SK-N-SH (cell line): ENCODE measurements at regions not wholly inside any gene's neighbourhood (a gene's known extent, or its start where the extent isn't known, plus 50 kb on each side); places are given as distances from the start of the nearest gene placed in this dataset.

Experiments
- CHD2 ChIP-seq: fragments of 150-350 bp; IDR thresholded peaks from 2 replicates; pipeline ENCODE4 v1.6.1; 2018; ENCODE audit warnings: low read length; ENCODE audit not compliant: partially characterized antibody
- EP300 ChIP-seq, 2 experiments: IDR thresholded peaks; 2 replicates each; pipeline versions ENCODE4 v1.4.0 to v1.6.1; 2012; ENCODE audit warnings: borderline replicate concordance in 1 of 2, low read depth in 1 of 2, low read length in 1 of 2
- EZH2phosphoT487 ChIP-seq: fragments of 200-600 bp; sonication (generic); IDR thresholded peaks from 2 replicates; pipeline ENCODE4 v1.6.1; 2017; ENCODE audit warnings: low read depth, mixed run types, mild to moderate bottlenecking, antibody characterized with exemption, moderate library complexity, borderline replicate concordance
- FOXM1 ChIP-seq: IDR thresholded peaks from 2 replicates; pipeline ENCODE4 v1.4.0; 2012; ENCODE audit warnings: low read depth, mild to moderate bottlenecking
- NFIC ChIP-seq: IDR thresholded peaks from 2 replicates; pipeline ENCODE4 v1.4.0; 2012; ENCODE audit warnings: borderline replicate concordance
- POLR2AphosphoS5 ChIP-seq: IDR thresholded peaks from 2 replicates; pipeline ENCODE4 v1.6.1; 2012; ENCODE audit warnings: low read depth, low read length
- TAF1 ChIP-seq: IDR thresholded peaks from 2 replicates; pipeline ENCODE4 v1.6.1; 2012; ENCODE audit warnings: low read depth, mild to moderate bottlenecking, low read length, moderate library complexity, borderline replicate concordance
- TCF12 ChIP-seq: IDR thresholded peaks from 2 replicates; pipeline ENCODE4 v1.4.0; 2012
- TEAD4 ChIP-seq: IDR thresholded peaks from 2 replicates; pipeline ENCODE4 v1.4.0; 2012; ENCODE audit warnings: mild to moderate bottlenecking, borderline replicate concordance; ENCODE audit not compliant: insufficient read depth
- TF ChIP-seq, protein P1 (sequence below): fragments of 200-600 bp; sonication (generic); IDR thresholded peaks from 2 replicates; pipeline ENCODE4 v1.6.1; 2017; ENCODE audit warnings: antibody characterized with exemption, mild to moderate bottlenecking, moderate library complexity
- TF ChIP-seq, protein P2 (sequence below): IDR thresholded peaks from 2 replicates; pipeline ENCODE4 v1.6.1; 2012; ENCODE audit warnings: mild to moderate bottlenecking, low read depth, low read length, moderate library complexity
- TF ChIP-seq, protein P3 (sequence below): fragments of 150-350 bp; IDR thresholded peaks from 2 replicates; pipeline ENCODE4 v1.6.1; 2017; ENCODE audit warnings: antibody characterized with exemption, low read length, low read depth, borderline replicate concordance
- TF ChIP-seq, protein P4 (sequence below): IDR thresholded peaks from 2 replicates; pipeline ENCODE4; 2012

DNA sequence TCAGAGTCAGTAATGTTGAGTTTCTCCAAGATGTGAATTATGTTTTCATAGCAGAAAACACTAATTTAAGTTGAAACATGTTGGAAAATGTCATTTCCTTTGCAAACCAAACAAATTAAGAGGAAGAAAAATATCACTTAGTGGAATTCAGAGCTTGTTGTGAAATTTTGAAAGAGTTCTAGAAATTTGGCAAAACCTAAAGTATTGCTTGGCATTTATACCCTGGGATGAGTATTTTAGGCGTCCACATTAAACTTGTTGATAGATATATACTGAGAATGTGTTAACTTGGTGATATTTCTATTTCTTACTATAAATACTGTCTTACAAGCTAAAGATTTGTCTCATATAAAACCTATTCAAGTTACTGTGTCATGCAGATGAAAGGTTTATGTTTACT lies 335.2 kb downstream of the NSUN3 start:
- no peak for TF ChIP-seq TCF12
- no peak for TF ChIP-seq EP300 (IDR thresholded peaks at IDR 0.05; ENCODE audit: borderline replicate concordance in 1 of 2, low read depth in 1 of 2, low read length in 1 of 2)
- TF ChIP-seq, protein P1, sequence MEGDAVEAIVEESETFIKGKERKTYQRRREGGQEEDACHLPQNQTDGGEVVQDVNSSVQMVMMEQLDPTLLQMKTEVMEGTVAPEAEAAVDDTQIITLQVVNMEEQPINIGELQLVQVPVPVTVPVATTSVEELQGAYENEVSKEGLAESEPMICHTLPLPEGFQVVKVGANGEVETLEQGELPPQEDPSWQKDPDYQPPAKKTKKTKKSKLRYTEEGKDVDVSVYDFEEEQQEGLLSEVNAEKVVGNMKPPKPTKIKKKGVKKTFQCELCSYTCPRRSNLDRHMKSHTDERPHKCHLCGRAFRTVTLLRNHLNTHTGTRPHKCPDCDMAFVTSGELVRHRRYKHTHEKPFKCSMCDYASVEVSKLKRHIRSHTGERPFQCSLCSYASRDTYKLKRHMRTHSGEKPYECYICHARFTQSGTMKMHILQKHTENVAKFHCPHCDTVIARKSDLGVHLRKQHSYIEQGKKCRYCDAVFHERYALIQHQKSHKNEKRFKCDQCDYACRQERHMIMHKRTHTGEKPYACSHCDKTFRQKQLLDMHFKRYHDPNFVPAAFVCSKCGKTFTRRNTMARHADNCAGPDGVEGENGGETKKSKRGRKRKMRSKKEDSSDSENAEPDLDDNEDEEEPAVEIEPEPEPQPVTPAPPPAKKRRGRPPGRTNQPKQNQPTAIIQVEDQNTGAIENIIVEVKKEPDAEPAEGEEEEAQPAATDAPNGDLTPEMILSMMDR = no peak
- no peak for TF ChIP-seq TAF1
- no peak for TF ChIP-seq EZH2phosphoT487
- TF ChIP-seq TEAD4 = no peak
- TF ChIP-seq POLR2AphosphoS5 = no peak
- TF ChIP-seq NFIC = no peak
- no peak for TF ChIP-seq FOXM1
- TF ChIP-seq, protein P2, sequence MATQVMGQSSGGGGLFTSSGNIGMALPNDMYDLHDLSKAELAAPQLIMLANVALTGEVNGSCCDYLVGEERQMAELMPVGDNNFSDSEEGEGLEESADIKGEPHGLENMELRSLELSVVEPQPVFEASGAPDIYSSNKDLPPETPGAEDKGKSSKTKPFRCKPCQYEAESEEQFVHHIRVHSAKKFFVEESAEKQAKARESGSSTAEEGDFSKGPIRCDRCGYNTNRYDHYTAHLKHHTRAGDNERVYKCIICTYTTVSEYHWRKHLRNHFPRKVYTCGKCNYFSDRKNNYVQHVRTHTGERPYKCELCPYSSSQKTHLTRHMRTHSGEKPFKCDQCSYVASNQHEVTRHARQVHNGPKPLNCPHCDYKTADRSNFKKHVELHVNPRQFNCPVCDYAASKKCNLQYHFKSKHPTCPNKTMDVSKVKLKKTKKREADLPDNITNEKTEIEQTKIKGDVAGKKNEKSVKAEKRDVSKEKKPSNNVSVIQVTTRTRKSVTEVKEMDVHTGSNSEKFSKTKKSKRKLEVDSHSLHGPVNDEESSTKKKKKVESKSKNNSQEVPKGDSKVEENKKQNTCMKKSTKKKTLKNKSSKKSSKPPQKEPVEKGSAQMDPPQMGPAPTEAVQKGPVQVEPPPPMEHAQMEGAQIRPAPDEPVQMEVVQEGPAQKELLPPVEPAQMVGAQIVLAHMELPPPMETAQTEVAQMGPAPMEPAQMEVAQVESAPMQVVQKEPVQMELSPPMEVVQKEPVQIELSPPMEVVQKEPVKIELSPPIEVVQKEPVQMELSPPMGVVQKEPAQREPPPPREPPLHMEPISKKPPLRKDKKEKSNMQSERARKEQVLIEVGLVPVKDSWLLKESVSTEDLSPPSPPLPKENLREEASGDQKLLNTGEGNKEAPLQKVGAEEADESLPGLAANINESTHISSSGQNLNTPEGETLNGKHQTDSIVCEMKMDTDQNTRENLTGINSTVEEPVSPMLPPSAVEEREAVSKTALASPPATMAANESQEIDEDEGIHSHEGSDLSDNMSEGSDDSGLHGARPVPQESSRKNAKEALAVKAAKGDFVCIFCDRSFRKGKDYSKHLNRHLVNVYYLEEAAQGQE = no peak
- TF ChIP-seq CHD2 = no peak
- TF ChIP-seq, protein P3, sequence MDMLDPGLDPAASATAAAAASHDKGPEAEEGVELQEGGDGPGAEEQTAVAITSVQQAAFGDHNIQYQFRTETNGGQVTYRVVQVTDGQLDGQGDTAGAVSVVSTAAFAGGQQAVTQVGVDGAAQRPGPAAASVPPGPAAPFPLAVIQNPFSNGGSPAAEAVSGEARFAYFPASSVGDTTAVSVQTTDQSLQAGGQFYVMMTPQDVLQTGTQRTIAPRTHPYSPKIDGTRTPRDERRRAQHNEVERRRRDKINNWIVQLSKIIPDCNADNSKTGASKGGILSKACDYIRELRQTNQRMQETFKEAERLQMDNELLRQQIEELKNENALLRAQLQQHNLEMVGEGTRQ = no peak
- TF ChIP-seq, protein P4, sequence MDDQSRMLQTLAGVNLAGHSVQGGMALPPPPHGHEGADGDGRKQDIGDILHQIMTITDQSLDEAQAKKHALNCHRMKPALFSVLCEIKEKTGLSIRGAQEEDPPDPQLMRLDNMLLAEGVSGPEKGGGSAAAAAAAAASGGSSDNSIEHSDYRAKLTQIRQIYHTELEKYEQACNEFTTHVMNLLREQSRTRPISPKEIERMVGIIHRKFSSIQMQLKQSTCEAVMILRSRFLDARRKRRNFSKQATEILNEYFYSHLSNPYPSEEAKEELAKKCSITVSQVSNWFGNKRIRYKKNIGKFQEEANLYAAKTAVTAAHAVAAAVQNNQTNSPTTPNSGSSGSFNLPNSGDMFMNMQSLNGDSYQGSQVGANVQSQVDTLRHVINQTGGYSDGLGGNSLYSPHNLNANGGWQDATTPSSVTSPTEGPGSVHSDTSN = no peak
